Osteocyte (in vitro differentiated cells): ENCODE measurements at regions not wholly inside any gene's neighbourhood (a gene's known extent, or its start where the extent isn't known, plus 50 kb on each side); places are given as distances from the start of the nearest gene placed in this dataset.
"Not testable (repeated sequence)": the region's sequence is repeated elsewhere in the genome, so short reads cannot be mapped to it uniquely, and the experiment has no call there.

Experiments used
- DNase-seq: peaks from one replicate; pipeline ENCODE4 v3.0.0; 2021; ENCODE audit warnings: mixed read lengths; ENCODE audit not compliant: unreplicated experiment; ENCODE audit errors: extremely low spot score
- H3K27ac Mint-ChIP-seq: one replicate; pipeline ENCODE4 v1.8.0; 2021; ENCODE audit warnings: mild to moderate bottlenecking, mixed read lengths; ENCODE audit not compliant: unreplicated experiment
- H3K27me3 Mint-ChIP-seq: one replicate; pipeline ENCODE4 v1.8.0; 2021; ENCODE audit warnings: mixed read lengths; ENCODE audit not compliant: unreplicated experiment
- H3K36me3 Mint-ChIP-seq: one replicate; pipeline ENCODE4 v1.8.0; 2021; ENCODE audit warnings: mixed read lengths; ENCODE audit not compliant: unreplicated experiment
- H3K4me1 Mint-ChIP-seq: one replicate; pipeline ENCODE4 v1.8.0; 2021; ENCODE audit warnings: mixed read lengths; ENCODE audit not compliant: unreplicated experiment
- H3K4me3 Mint-ChIP-seq: one replicate; pipeline ENCODE4 v1.8.0; 2021; ENCODE audit warnings: mild to moderate bottlenecking, moderate library complexity, mixed read lengths; ENCODE audit not compliant: unreplicated experiment
- H3K9me3 Mint-ChIP-seq: one replicate; pipeline ENCODE4 v1.8.0; 2021; ENCODE audit warnings: mixed read lengths; ENCODE audit not compliant: unreplicated experiment
- TF ChIP-seq, protein P1 (sequence below): fragments of 200-600 bp; sonication (generic); IDR thresholded peaks from 2 replicates; pipeline ENCODE4 v1.5.0; 2021; ENCODE audit warnings: antibody characterized with exemption, mild to moderate bottlenecking, moderate library complexity

- Mint-ChIP-seq H3K27me3 (peaks cover 30% of the 10 kb centered on the region), H3K4me1 (no peaks in the 10 kb centered on the region), H3K27ac (no peak overlapping the region), H3K36me3 (no peaks in the 10 kb centered on the region), H3K9me3 (no peaks in the 10 kb centered on the region), H3K4me3 (no peak overlapping the region)
- no peak for DNase-seq
- TF ChIP-seq, protein P1, sequence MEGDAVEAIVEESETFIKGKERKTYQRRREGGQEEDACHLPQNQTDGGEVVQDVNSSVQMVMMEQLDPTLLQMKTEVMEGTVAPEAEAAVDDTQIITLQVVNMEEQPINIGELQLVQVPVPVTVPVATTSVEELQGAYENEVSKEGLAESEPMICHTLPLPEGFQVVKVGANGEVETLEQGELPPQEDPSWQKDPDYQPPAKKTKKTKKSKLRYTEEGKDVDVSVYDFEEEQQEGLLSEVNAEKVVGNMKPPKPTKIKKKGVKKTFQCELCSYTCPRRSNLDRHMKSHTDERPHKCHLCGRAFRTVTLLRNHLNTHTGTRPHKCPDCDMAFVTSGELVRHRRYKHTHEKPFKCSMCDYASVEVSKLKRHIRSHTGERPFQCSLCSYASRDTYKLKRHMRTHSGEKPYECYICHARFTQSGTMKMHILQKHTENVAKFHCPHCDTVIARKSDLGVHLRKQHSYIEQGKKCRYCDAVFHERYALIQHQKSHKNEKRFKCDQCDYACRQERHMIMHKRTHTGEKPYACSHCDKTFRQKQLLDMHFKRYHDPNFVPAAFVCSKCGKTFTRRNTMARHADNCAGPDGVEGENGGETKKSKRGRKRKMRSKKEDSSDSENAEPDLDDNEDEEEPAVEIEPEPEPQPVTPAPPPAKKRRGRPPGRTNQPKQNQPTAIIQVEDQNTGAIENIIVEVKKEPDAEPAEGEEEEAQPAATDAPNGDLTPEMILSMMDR, result no peak
Measured at GRCh38 chr3:134721214-134721613, 70.4 kb upstream of the KY start.

GRCh38 chr3:134722969-134723368 lies 72.1 kb upstream of the EPHB1 start:
- Mint-ChIP-seq H3K4me3 (no peak overlapping the region), H3K27ac (no peak overlapping the region), H3K4me1 (no peaks in the 10 kb centered on the region), H3K36me3 (no peaks in the 10 kb centered on the region), H3K27me3 (peaks cover 34% of the 10 kb centered on the region), H3K9me3 (no peaks in the 10 kb centered on the region)
- TF ChIP-seq, protein P1, result no peak
- DNase-seq, result no peak

GRCh38 chr3:134729649-134730048 lies 65.4 kb upstream of the EPHB1 start:
- Mint-ChIP-seq H3K9me3 (no peaks in the 10 kb centered on the region), H3K27ac (no peak overlapping the region), H3K4me3 (no peak overlapping the region), H3K27me3 (peaks cover 34% of the 10 kb centered on the region), H3K4me1 (no peaks in the 10 kb centered on the region), H3K36me3 (no peaks in the 10 kb centered on the region)
- DNase-seq, result no peak
- TF ChIP-seq, protein P1, result no peak

DNA sequence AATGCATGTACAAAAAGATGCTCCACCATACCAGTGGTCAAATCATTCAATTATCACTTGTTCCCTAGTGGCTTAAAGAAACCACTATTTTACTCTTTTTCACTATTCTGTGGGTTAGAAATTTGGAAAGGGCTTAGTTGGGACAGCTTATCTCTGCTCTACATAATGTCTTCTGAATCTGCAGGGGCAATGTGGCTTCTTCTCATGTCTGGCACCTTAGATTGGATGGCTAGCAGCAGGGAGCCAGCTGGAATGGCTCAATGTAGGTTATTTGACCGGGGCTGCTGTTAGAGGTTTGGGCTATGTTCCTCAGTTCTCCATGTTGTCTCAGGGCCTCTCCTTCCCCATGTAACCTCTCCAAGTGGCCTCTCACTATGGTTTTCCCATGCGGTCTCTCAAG lies 57.5 kb upstream of the EPHB1 start:
- H3K36me3 Mint-ChIP-seq, result no peaks in the 10 kb centered on the region
- DNase-seq, result no peak
- no peak overlapping the region for H3K4me3 Mint-ChIP-seq
- peaks cover 33% of the 10 kb centered on the region for H3K27me3 Mint-ChIP-seq
- H3K9me3 Mint-ChIP-seq, result no peaks in the 10 kb centered on the region
- TF ChIP-seq, protein P1, result no peak
- no peak overlapping the region for H3K27ac Mint-ChIP-seq
- no peaks in the 10 kb centered on the region for H3K4me1 Mint-ChIP-seq

DNA sequence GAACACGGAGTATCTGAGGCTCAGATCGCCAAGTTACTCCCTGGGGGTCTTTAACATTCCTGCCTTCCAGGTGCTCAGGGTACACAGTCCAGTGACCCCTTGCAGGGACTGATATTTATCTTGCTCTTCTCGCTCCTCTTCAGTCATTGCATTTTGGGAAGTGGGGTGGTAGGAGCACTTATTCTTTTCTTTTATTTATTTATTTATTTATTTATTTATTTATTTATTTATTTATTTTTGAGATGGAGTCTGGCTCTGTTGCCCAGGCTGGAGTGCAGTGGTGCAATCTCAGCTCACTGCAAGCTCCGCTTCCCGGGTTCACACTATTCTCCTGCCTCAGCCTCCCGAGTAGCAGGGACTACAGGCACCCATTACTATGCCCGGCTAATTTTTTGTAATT lies 55.0 kb upstream of the EPHB1 start:
- not testable (repeated sequence) for H3K4me1 Mint-ChIP-seq, H3K27ac Mint-ChIP-seq, H3K4me3 Mint-ChIP-seq, H3K36me3 Mint-ChIP-seq, H3K9me3 Mint-ChIP-seq
- DNase-seq, result peak; percentile 13
- H3K27me3 Mint-ChIP-seq, result peaks cover 22% of the 10 kb centered on the region

- H3K4me1 Mint-ChIP-seq, result no peaks in the 10 kb centered on the region
- DNase-seq, result peak; percentile 64
- no peaks in the 10 kb centered on the region for H3K36me3 Mint-ChIP-seq
- no peak overlapping the region for H3K27ac Mint-ChIP-seq
- H3K27me3 Mint-ChIP-seq, result peaks cover 7% of the 10 kb centered on the region
- no peak overlapping the region for H3K4me3 Mint-ChIP-seq
- no peaks in the 10 kb centered on the region for H3K9me3 Mint-ChIP-seq
- TF ChIP-seq, protein P1, result no peak
Measured at GRCh38 chr3:134742202-134742601, 52.9 kb upstream of the EPHB1 start.
